DND-41 (cell line): ENCODE measurements at regions not wholly inside any gene's neighbourhood (a gene's known extent, or its start where the extent isn't known, plus 50 kb on each side); places are given as distances from the start of the nearest gene placed in this dataset.
"Not testable (repeated sequence)": the region's sequence is repeated elsewhere in the genome, so short reads cannot be mapped to it uniquely, and the experiment has no call there.

Experiments
- ATAC-seq: fragments of 200-7000 bp; cut with Tn5 transposase; 3 replicates; pipeline ENCODE4 v1.9.1; 2021; ENCODE audit warnings: low read depth; ENCODE audit not compliant: insufficient read depth
- DNase-seq: peaks from one replicate; pipeline ENCODE4 v3.0.0-alpha.2; 2020
- H2AFZ ChIP-seq: 2 replicates; pipeline ENCODE4 v1.6.0; 2012; ENCODE audit warnings: low read depth, low read length
- H3K27ac ChIP-seq: 2 replicates; pipeline ENCODE4 v1.5.1; 2012; ENCODE audit warnings: low read length, inconsistent platforms
- H3K27me3 ChIP-seq: fragments of 200-600 bp; sonication (generic); 2 replicates; pipeline ENCODE4 v1.6.0; 2012; ENCODE audit warnings: low read length, mild to moderate bottlenecking, inconsistent platforms; ENCODE audit not compliant: insufficient read depth, poor library complexity
- H3K36me3 ChIP-seq: 2 replicates; pipeline ENCODE4 v1.5.1; 2012; ENCODE audit warnings: low read length, inconsistent platforms; ENCODE audit not compliant: insufficient read depth
- H3K4me1 ChIP-seq: 2 replicates; pipeline ENCODE4 v1.5.1; 2012; ENCODE audit warnings: mild to moderate bottlenecking, low read length; ENCODE audit not compliant: insufficient read depth
- H3K4me2 ChIP-seq: 2 replicates; pipeline ENCODE4 v1.6.0; 2012; ENCODE audit warnings: mild to moderate bottlenecking, moderate library complexity, low read length, inconsistent platforms; ENCODE audit not compliant: insufficient read depth
- H3K4me3 ChIP-seq, 2 experiments: fragments of 200-600 bp in 1 of 2; shearing (Covaris generic) in 1 of 2; 2 replicates each; pipeline ENCODE4 v1.5.1; 2012 to 2016; ENCODE audit warnings: inconsistent platforms in 2 of 2, low read length in 2 of 2, mild to moderate bottlenecking in 2 of 2, low read depth in 1 of 2, moderate library complexity in 1 of 2
- H3K79me2 ChIP-seq: 2 replicates; pipeline ENCODE4 v1.6.0; 2012; ENCODE audit warnings: low read length, inconsistent platforms; ENCODE audit not compliant: insufficient read depth
- H3K9ac ChIP-seq: 2 replicates; pipeline ENCODE4 v1.6.0; 2012; ENCODE audit warnings: low read depth, mild to moderate bottlenecking, inconsistent platforms, low read length, moderate library complexity
- H3K9me3 ChIP-seq: 2 replicates; pipeline ENCODE4 v1.5.1; 2012; ENCODE audit warnings: low read length, moderate library complexity, mild to moderate bottlenecking, inconsistent platforms; ENCODE audit not compliant: insufficient read depth, severe bottlenecking
- H4K20me1 ChIP-seq: 2 replicates; pipeline ENCODE4 v1.6.0; 2012; ENCODE audit warnings: low read length; ENCODE audit not compliant: insufficient read depth

DNA sequence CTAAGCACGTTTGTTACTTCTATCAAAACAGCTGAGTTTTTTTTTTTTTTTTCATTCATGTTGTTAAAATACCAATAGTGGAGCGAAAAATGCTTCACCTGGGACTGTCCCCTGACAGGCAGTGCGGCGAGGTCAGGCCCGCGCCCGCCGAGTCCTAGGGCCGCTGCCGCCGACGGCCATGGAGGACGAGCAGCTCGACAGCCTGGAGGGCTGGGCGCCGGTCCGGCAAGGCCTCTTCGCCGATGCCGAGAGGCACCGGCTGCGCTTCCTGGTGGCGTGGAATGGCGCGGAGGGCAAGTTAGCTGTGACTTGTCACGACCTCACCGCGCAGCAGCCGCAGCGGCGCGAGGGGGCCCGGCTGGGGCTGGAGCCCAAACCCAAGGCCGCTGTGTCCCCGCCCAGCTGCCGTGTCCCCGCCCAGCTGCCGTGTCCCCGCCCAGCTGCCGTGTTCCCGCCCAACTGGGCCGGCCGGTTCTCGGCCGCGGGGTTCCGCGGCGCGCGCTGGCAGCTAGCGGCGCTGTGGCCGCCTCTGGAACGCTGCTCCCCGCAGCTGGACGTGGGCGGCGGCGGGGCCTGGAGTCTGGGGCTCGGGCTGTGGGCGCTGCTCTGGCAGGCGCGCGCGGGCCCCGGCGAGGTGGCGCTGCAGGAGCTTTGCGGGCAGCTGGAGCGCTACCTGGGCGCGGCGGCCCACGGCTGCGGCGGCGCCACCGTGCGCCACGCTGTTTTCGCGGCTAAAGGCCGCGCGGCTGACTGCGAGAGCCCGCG is 56.7 kb upstream of the GOLGA8R start:
- H3K4me1 ChIP-seq, H2AFZ ChIP-seq, H3K27ac ChIP-seq, H3K36me3 ChIP-seq, H3K4me2 ChIP-seq, H4K20me1 ChIP-seq, H3K79me2 ChIP-seq, H3K9me3 ChIP-seq, H3K27me3 ChIP-seq: not testable (repeated sequence)
- DNase-seq (peak; percentile 72), ATAC-seq (peak; percentile 95)
- peak overlapping the region; percentile 34 for H3K9ac ChIP-seq
- peak overlapping the region in 1 of 2 experiments; percentile 46; a peak in 2 of 4 replicates for H3K4me3 ChIP-seq

DNA sequence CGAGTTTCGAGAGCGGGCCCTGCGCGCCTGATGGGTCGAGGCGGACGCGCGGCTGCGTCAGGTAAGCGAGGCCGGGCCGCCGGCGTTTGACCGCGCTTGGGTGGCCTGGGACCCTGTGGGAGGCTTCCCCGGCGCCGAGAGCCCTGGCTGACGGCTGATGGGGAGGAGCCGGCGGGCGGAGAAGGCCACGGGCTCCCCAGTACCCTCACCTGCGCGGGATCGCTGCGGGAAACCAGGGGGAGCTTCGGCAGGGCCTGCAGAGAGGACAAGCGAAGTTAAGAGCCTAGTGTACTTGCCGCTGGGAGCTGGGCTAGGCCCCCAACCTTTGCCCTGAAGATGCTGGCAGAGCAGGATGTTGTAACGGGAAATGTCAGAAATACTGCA is 57.3 kb upstream of the GOLGA8R start:
- not testable (repeated sequence) for DNase-seq, H3K27me3 ChIP-seq, H3K36me3 ChIP-seq, H3K9me3 ChIP-seq, H3K4me1 ChIP-seq, H4K20me1 ChIP-seq, H3K79me2 ChIP-seq, H3K27ac ChIP-seq, H3K4me2 ChIP-seq, H2AFZ ChIP-seq
- ATAC-seq = peak; percentile 20; the same call in 2 of the 3 replicates
- Histone ChIP-seq H3K9ac (peak overlapping the region; percentile 34), H3K4me3 (peak overlapping the region in 1 of 2 experiments; percentile 46; a peak in 2 of 4 replicates)

- not testable (repeated sequence) for H3K4me2 ChIP-seq, DNase-seq, H3K4me1 ChIP-seq, H3K27me3 ChIP-seq, H3K4me3 ChIP-seq, H3K9me3 ChIP-seq, H2AFZ ChIP-seq, H3K9ac ChIP-seq, H4K20me1 ChIP-seq, H3K27ac ChIP-seq, ATAC-seq, H3K36me3 ChIP-seq, H3K79me2 ChIP-seq
Observed at GRCh38 chr15:30471817-30472551, 57.9 kb upstream of the GOLGA8R start.

DNA sequence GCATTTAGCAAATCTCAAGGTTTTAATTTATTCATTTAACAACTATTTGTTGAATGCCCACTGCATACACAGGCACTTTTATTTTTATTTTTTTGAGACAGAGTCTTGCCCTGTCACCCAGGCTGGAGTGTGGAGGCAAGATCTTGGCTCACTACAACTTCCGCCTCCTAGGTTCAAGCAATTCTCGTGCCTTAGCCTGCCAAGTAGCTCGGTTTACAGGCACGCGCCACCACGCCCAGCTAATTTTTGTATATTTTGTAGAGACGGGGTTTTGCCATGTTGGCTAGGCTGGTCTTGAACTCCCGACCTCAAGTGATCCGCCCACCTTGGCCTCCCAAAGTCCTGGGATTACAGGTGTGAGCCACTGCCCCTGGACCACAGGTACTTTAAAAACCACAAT is 67.0 kb upstream of the GOLGA8Q start:
- H4K20me1 ChIP-seq, H3K4me2 ChIP-seq, H3K9ac ChIP-seq, H3K36me3 ChIP-seq, H2AFZ ChIP-seq, DNase-seq, ATAC-seq, H3K27me3 ChIP-seq, H3K79me2 ChIP-seq, H3K4me1 ChIP-seq, H3K27ac ChIP-seq, H3K9me3 ChIP-seq, H3K4me3 ChIP-seq: not testable (repeated sequence)

GRCh38 chr15:30489237-30489636 is 62.6 kb upstream of the GOLGA8Q start:
- H3K4me1 ChIP-seq, DNase-seq, H3K36me3 ChIP-seq, H3K4me3 ChIP-seq, H3K27me3 ChIP-seq, H3K4me2 ChIP-seq, H3K9me3 ChIP-seq, H3K79me2 ChIP-seq, H3K9ac ChIP-seq, H3K27ac ChIP-seq, H4K20me1 ChIP-seq, H2AFZ ChIP-seq, ATAC-seq: not testable (repeated sequence)

DNA sequence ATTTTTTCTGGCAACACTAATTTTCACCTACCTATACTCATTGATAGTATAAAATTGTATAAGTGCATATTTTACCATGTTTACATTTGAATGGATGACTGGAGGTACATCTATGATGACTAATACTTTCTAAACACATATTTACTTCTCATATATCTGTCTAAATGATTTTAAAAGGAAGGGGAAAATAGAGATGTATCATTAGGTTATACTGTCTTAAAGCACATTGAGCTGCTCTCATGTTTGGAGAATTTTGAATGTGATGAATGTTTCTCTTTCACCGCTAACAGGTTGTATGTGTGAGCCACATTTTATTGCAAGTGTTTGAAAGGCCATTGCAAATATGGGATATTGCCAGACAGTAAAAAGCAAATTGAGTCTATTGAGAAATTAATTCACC is 61.5 kb upstream of the GOLGA8Q start:
- not testable (repeated sequence) for H3K79me2 ChIP-seq, H3K4me1 ChIP-seq, H3K4me2 ChIP-seq, H3K27me3 ChIP-seq, H3K27ac ChIP-seq, ATAC-seq, H3K36me3 ChIP-seq, H3K9ac ChIP-seq, H3K9me3 ChIP-seq, H2AFZ ChIP-seq, H4K20me1 ChIP-seq, H3K4me3 ChIP-seq, DNase-seq

- not testable (repeated sequence) for H3K27ac ChIP-seq, H3K4me2 ChIP-seq, H4K20me1 ChIP-seq, H3K9me3 ChIP-seq, H3K4me3 ChIP-seq, DNase-seq, ATAC-seq, H2AFZ ChIP-seq, H3K9ac ChIP-seq, H3K36me3 ChIP-seq, H3K79me2 ChIP-seq, H3K4me1 ChIP-seq, H3K27me3 ChIP-seq
Observed at GRCh38 chr15:30493947-30494346, 57.9 kb upstream of the GOLGA8Q start.

GRCh38 chr15:30497275-30497674 is 54.6 kb upstream of the GOLGA8Q start:
- H3K9me3 ChIP-seq, H2AFZ ChIP-seq, DNase-seq, ATAC-seq, H3K27me3 ChIP-seq, H3K4me3 ChIP-seq, H3K79me2 ChIP-seq, H3K4me1 ChIP-seq, H3K9ac ChIP-seq, H4K20me1 ChIP-seq, H3K4me2 ChIP-seq, H3K36me3 ChIP-seq, H3K27ac ChIP-seq: not testable (repeated sequence)
